GM18508 (cell line): ENCODE measurements at regions not wholly inside any gene's neighbourhood (a gene's known extent, or its start where the extent isn't known, plus 50 kb on each side); places are given as distances from the start of the nearest gene placed in this dataset.
"Not testable (repeated sequence)": the region's sequence is repeated elsewhere in the genome, so short reads cannot be mapped to it uniquely, and the experiment has no call there.

ENCODE experiments used
- ATAC-seq: cut with Tn5 transposase; IDR thresholded peaks from one replicate; pipeline ENCODE4 v1.9.1; 2021; ENCODE audit warnings: moderate number of reproducible peaks; ENCODE audit not compliant: insufficient read depth, unreplicated experiment

DNA sequence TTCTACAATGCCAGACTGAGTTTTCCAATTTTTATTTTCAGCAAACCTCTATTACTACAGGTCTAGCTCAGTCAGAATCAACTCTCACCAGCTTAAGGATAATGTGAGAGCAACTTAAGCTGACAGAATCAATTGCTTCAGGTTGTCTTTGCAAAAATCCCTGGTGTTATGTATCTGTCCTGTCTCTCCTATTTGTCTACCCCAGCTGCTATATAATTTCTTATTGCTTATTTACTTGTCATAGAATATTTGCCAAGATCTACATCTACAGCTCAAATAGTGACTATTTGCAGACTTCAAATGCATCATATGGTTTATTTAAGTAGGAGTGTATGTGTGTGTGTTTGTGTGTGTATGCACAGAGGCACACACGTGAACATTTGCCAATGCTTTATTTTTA, 54.1 kb downstream of the FOXG1 start:
- no peak for ATAC-seq

DNA sequence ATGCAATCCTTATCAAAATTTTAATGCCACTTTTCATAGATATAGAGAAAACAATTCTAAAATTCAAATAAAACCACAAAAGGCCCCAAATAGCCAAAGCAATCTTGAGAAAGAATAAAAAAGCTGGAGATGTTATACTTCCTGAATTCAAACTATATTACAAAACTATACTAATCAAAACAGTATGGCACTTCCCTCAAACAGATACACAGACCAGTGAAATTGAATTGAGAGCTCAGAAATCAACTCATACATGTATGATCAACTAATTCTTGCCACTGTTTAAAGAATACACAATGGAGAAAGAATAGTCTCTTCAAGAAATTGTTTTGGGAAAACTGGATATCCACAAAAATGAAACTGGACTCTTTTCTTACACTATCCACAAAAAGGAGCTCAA, 55.4 kb downstream of the FOXG1 start:
- ATAC-seq, result no peak

DNA sequence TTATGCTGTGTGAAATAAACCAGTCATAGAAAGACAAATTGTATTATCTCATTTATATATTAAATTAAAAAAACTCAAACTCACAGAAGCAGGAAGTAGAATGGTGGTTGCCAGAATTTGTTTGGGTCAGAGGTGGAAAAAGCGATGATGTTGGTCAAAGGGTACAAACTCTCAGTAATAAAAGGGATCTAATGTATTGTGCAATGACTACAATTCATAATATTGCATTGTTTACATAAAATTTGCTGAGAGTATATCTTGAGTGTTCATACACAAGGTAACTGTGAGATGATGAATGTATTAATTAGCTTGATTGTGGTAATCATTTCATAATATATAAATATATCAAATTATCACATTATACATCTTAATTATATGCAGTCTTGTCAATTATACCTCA, 56.7 kb downstream of the FOXG1 start:
- ATAC-seq, result no peak

DNA sequence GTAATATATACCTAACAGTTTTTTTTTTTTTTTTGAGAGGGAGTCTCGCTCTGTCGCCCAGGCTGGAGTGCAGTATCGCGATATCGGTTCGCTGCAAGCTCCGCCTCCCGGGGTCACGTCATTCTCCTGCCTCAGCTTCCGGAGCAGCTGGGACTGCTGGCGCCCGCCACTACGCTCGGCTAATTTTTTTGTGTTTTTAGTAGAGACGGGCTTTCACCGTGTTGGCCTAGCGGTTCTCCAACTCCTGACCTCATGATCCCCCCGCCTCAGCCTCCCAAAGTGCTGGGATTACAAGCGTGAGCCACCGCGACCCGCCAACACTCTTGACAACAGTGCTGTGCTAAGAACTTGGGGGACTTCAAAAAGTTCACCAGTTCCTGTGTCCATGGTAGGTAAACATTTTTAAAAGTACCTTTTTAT, 63.5 kb downstream of the FOXG1 start:
- no peak for ATAC-seq

DNA sequence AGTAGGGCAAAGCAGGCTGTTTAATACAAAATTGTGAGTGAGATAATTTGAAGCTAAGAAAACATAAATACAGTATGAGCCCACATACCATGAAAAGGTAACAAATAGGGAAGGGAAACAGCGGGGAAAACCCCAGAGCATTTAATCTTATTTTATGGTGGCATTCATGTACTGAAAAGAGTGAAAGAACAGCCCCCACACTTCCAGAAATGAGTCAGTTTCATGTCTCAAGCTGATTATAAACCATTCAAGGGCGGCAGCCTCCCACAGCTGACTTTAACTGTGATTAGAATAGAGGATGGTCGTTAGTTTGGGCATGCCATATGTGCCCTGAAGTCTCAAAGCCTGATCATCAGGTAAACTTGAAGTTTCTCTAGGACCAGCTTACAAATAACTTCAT, 64.5 kb downstream of the FOXG1 start:
- peak; percentile 99 for ATAC-seq

DNA sequence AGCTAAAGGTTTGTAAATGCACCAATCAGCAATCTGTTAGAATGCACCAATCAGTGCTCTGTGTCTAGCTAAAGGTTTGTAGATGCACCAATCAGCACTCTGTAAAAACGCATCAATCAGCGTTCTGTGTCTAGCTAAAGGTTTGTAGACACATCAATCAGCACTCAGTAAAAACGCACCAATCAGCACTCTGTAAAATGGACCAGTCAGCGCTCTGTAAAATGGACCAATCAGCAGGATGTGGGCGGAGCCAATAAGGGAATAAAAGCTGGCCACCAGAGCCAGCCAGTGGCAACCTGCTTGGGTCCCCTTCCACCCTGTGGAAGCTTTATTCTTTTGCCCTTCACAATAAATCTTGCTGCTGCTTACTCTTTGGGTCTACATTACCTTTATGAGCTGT, 76.0 kb downstream of the FOXG1 start:
- ATAC-seq, result not testable (repeated sequence)

DNA sequence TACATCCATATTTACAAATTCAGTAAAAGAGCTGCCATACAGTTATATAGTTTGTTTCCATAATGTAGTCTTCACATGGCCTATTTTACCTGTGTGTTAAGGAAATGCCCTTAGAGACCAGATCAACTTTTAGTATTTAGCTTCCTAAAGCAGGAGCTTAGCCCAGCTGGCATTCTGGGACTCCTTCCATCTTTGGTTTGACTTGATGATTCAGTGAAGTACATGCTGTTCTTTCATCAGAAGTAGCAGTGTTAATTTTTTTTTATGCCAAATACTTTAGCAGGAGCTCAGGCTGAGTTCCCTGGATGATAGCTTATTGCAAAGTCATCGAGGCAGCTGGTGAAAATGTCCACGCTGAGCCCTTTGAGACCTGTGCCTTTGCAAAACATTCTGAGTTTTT, 101.0 kb downstream of the FOXG1 start:
- no peak for ATAC-seq

DNA sequence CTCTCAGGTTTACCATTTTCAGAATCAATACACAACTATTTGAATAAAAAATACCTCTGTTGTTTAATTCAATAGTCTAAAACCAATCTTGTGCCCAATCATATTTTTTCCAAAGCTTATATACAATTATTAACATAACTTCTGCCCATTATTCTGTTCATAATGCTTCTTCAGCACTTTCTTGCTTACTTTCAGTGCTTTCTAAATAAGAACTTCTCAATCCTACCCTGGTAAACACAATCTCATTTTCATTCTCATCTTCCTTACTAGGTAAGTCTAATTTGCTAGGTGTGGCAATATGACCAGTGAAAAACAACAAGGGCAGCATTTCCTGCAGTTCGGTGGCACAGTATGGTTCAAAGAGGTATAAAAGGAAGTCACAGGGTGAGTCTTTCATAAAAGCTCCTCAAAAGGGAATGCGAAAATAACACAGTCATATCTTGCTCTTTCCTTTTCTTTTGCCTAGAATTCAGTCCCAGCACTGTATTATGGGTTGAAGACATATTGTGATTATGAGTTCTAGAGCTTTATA, 103.5 kb downstream of the FOXG1 start:
- ATAC-seq, result no peak

DNA sequence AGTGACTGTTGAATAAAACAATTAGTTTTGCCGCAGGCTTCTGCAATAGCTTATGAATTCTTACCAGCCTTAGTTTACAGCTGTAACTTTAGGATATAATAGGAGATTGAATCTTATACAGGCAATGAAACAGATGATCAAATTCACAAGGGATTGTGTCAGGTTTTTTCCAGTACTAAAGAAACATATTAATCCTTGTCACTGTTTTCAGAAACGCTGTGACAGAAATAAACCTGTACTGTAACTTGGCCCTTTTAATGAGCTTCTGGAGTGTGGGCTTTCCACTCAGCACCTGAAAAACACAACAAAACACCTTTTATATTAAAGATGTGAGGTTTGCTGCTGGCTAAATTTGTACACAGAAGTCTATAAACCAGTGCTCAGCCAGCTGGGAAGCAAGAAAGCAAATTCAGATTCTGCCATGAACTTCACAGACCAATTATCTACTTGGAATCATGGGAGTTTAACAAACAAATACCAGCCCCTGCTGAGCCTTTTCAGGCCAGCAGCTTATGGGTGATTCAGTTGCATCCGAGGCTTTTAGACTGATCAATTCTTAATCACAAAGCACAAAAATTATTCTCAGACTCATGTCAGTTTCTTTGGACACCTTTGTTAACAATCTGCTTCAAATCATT, 109.5 kb downstream of the FOXG1 start:
- no peak for ATAC-seq

DNA sequence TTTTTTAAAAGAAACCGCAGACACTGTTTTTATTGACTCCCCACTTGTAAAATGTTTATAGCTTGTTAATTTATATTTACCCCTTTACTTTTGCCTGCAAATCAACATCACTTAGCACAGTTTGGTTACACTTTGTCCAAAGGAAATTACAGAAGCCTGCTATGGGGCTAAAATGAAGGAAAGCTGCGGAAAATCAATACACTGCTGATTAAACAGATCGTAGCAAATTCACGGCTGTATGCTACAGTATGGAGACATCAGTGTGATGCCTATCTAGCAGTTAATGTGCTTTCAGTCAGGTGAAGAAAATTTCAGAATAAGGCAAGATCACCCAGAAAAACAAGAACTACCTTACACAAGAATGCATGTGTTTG, 110.0 kb downstream of the FOXG1 start:
- no peak for ATAC-seq

DNA sequence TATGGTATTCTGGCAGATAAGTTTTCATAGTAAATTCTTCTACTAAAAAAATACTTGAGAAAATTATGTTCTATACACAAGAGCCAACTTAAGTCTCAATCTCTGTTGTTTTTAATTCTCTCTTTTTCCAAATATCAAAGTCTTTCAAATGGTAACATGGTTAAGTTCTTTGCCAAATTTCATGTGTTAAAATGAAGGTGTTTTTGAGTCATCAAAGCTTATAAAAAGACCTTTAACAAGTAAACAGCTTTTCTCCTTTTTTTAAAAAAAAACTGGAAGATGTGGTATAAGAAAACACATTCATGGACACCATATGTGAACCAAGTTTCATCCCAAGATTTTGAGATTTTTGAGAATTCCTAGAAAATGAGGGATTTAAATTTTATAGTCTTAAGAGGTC, 111.3 kb downstream of the FOXG1 start:
- ATAC-seq, result no peak

DNA sequence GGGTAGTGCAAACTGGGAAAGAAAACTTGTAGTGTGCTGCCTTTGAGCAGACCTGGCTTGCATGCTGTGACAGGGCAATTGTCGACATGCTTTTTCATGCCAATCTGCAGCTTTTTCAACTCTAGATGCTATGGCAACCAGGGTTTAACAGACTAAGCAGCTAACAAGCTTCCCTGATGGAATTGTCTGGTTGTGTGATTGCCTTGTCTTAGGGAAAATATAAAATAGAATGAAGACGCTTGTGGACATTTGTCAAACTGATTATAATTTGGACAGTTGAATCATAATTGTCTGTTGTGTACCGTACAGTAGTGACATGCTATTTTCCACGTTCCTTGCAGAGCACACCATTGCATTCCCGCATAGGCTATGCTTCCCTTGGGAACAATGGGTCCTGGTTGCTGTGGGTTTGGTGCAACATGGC, 113.0 kb downstream of the FOXG1 start:
- no peak for ATAC-seq

DNA sequence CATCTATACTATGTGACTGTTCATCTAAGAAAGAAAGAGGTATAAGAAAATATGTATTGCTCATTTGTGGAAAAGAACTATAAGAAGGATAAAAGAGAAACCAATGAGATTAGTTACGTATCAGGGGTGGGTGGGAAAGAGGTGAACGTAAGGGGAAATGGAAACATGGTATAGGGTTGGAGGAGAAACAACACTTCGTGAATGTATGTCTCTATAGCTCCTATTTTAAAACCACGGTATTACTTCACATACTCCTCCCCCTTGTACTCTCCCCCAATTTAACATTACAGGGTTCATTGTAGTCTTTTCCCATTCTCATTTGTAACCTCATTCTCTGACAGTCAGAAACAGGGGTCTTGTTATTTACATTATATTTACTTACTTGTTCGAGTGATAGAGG, 120.4 kb downstream of the FOXG1 start:
- ATAC-seq, result no peak

DNA sequence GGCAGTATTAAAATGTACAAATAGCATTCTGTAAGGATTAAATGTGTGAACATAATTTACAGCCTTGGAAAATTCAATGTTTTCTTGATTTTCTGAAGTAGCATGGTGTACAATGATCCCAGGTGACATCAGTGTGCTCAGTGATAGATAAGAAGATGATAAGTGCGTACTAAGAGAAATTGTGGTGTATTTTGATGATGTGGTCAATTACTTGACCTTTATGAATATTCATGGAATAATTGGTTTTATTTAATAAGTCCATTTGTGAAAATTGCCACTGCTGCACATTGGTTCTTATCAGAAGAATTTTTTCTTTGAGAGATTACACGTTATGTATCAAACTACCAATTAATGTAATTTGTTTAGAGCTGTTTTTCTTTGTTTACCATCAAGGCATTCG, 128.8 kb downstream of the FOXG1 start:
- ATAC-seq, result no peak

DNA sequence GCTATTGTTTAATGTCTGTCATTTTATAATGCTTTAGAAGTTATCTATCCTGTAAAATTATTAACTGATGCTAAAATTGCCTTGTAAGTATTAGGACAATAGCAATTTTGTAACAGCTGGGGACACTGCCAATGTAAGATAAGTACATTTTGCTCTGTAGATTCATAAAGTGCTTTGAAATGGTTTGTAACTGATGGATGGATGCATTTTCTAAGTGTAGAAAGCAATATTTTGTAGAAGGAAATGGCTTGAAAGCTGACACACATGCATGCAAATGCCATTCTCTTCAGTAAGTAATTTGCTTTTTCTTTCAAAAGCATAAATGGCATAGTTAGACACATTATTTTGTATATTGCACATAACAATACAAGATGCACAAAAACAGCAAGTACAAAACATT, 129.8 kb downstream of the FOXG1 start:
- no peak for ATAC-seq

DNA sequence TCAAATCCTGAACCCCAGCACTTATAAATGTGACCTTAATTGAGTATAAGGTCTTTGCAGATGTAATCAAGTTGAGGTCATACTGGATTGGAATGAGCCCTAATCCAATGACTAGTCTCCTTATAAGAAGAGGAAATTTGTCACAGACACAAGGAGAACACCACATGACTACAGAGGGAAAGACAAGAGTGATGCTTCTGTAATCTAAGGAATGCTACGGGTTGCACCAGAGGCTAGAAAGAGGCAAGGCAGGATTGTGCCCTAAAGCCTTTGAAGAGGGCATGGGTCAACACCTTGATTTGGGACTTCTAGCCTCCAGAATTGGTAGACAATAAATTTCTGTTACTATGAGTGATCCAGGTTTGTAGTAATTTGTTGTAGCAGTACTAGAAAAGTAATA, 135.0 kb downstream of the FOXG1 start:
- no peak for ATAC-seq

DNA sequence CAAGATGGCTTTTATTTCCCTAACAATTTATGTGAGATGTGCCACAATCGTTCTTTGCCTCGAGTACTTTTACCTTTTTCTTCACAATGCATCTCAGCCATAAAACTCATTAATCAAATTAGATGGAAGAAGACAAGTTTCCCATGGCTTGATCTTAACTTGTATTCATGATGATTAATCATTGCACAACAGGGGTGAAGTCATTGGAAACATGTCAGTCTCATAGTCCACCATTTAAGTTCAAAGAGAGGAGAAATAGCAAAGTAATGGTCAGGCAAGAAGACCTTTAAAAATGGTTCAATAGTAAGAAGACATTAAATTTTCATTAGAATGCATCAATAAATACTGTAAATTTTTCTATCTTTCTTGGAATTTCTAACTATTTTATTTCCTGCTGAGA, 136.3 kb downstream of the FOXG1 start:
- no peak for ATAC-seq

DNA sequence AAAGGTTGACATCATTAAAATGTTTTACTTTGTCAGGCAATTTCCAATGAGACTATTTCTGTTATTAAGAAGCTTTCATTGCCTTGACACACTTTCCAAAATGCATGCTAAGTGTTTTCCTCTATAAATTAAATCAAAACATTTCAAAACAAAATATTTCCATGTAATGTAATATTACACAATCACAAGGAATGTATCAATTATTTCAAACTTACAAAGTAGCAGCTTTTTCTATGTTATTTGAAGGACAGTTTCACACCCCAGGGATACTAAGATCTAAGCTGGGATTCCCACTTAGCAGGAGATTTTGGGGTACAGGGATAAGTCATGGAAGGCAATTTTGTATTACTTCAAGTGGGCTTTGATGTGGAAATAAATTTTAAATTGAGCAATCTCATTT, 144.9 kb downstream of the FOXG1 start:
- no peak for ATAC-seq

DNA sequence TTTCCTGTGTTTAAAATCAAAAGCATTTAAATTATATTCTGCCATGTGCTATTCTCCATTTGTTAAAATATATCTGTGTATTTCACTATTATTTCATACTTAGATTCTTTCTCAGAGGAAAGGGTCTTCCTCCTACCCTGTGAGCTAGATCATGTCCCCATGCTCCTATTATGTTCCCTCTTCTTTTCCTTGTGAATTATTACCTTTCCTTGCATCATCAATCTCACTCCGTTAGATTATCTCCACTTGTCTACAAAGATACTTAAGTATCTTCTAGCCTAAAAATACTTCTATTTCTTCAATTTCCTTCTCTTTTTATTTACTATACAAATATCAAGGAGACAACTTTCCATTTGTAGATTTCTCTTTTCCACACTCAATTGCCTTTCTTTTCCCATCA, 146.5 kb downstream of the FOXG1 start:
- ATAC-seq, result no peak

DNA sequence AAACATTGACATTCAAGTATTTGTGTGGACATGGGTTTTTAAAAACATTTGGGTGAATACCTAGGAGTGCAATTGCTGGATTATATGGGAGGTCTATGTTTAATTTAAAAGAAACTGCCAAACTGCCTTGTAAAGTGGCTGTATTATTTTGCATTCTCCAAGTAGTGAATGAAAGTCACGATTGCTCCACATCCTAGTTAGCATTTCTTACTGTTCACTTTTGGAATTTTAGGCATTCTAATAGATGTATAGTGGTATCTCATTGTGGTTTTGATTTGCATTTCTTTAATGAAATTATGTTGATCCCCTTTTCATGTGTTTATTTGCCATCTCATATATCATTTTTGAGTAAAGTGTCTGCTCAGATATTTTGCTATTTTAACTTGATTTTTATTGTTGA, 159.5 kb downstream of the FOXG1 start:
- no peak for ATAC-seq

DNA sequence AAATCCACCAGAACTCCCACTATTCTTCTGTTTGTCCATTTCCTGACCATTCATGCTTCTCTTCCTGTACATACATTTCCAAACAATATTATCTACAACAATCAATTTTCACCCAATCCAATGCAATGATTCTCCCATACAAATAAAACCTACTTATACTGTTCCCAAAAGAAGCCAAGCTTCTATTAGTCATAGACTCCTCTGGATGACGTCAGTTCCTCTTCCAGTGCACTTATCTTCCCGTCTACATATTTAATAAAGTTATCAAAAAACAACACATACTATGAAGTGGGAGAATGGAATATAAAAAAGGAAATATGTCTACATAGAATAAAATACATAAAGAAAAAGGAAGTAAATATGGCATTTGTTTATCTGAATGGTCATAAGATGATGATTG, 165.4 kb downstream of the FOXG1 start:
- ATAC-seq, result no peak

DNA sequence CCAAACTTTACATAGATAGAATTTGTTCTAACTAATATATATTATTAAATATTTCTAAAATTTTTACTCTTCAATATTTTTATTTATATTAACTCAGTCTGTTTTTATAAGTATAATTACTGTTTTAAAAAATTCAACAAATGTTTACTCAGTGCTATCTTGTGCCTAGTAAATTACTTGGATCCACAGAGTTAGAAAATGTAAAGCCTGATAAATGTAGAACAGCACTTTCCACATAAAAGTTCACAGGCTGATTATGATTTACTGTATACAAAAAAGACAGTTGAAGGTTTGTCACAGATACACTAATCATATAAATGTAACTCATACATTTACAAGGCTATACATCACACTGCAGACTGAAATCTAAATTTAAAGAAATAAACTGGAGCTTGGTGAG, 170.0 kb downstream of the FOXG1 start:
- ATAC-seq, result no peak

DNA sequence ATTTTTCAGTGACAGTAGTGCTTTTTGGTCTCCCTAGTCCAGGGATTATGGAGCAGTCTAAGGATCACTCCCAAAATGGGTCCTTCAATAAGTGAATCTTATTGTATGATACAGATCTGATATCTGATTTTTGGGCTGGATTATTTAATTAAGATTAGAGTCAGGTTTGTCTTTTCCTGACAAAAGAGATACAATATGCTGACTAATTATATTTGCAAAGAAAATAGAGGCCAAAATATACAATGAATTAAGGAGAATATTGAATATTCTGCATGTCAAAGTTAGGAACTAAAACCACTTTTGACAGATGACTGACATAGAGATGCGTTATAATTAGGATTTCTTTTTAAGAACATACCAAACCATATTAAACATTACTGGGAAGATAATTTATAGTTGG, 175.2 kb downstream of the FOXG1 start:
- no peak for ATAC-seq
